Ovary (tissue), 7 donors: ENCODE measurements at regions not wholly inside any gene's neighbourhood (a gene's known extent, or its start where the extent isn't known, plus 50 kb on each side); places are given as distances from the start of the nearest gene placed in this dataset.

Source experiments
- DNase-seq, 5 donors: peaks; one replicate each; pipeline ENCODE4 v3.0.0-alpha.2; 2019 to 2020
- H3K27ac ChIP-seq, 2 donors: fragments of 200-600 bp; one replicate each; pipeline versions ENCODE4 v1.5.1 to v1.8.0; 2019 to 2022
- H3K27me3 ChIP-seq: fragments of 200-600 bp; one replicate; pipeline ENCODE4 v1.8.0; 2022
- H3K36me3 ChIP-seq: fragments of 200-600 bp; sonication (generic); one replicate; pipeline ENCODE4 v1.5.1; 2019
- H3K4me1 ChIP-seq: one replicate; pipeline ENCODE4 v1.8.1; 2013; ENCODE audit warnings: mild to moderate bottlenecking, moderate library complexity; ENCODE audit not compliant: insufficient read depth
- H3K4me3 ChIP-seq: fragments of 200-600 bp; sonication (generic); one replicate; pipeline ENCODE4 v1.5.1; 2017
- H3K9me3 ChIP-seq, 2 donors: fragments of 200-600 bp in 1 of 2; sonication (generic) in 1 of 2; one replicate each; pipeline versions ENCODE4 v1.5.1 to v1.8.1; 2013 to 2019; ENCODE audit warnings: mild to moderate bottlenecking in 1 of 2, moderate library complexity in 1 of 2
- CTCF ChIP-seq, 3 donors: fragments of 450-650 bp in 2 of 3; fragments of 200-600 bp in 1 of 3; IDR thresholded peaks; one replicate each; pipeline versions ENCODE4 v1.5.1 to v1.8.0; 2016 to 2022; ENCODE audit warnings: antibody characterized with exemption in 3 of 3, mild to moderate bottlenecking in 1 of 3
- EP300 ChIP-seq: sonication (generic); formaldehyde crosslinking; IDR thresholded peaks from one replicate; pipeline ENCODE4 v1.6.1; 2017; ENCODE audit warnings: antibody characterized with exemption
- POLR2A ChIP-seq: fragments of 450-650 bp; IDR thresholded peaks from one replicate; pipeline ENCODE4 v1.6.1; 2017; ENCODE audit warnings: antibody characterized with exemption, mild to moderate bottlenecking, moderate library complexity
- WGBS, 3 donors: extraction: QIAGEN DNeasy Blood & Tissue Kit in 1 of 3; methylation state at CpG; one replicate each; pipeline versions ENCODE4 v1.1.5 to v1.1.7; 2013 to 2017; 5-methylcytosine and 5-hydroxymethylcytosine counted together
- intact Hi-C, 4 donors: fragments of 100-400 bp; cut with DNase I; formaldehyde crosslinking; loops; one replicate each; pipeline versions ENCODE4 v1.11.0 to v1.15.1; 2022 to 2023
- donor health status: DM: no; HTN: no; CAD: no; lungs with moderate emphysema.
- donor health status: DM: no; HTN: no; CAD: no.
- donor health status: Bipolar disorder and iron deficiency.
- donor health status: DM: no; HTN: no; CAD: no.
- donor health status: DM: yes; HTN: yes; CAD: no.

GRCh38 chr6:48024956-48025355 is 86.0 kb downstream of the PTCHD4 start:
- Histone ChIP-seq H3K27ac (no peak overlapping the region), H3K4me3 (no peak overlapping the region), H3K36me3 (no peaks in the 10 kb centered on the region), H3K4me1 (no peaks in the 10 kb centered on the region), H3K27me3 (no peaks in the 10 kb centered on the region), H3K9me3 (no peaks in the 10 kb centered on the region)
- DNase-seq: no peak
- TF ChIP-seq POLR2A (no peak), EP300 (no peak), CTCF (IDR thresholded peaks at IDR 0.05) (no peak)
- 51 to 65% (median 52%) methylated on average over 3 of the region's 3 CpGs for WGBS, 3 donors
- intact Hi-C loops: no loop called here

- Histone ChIP-seq H3K4me1 (no peaks in the 10 kb centered on the region), H3K36me3 (no peaks in the 10 kb centered on the region), H3K9me3 (no peaks in the 10 kb centered on the region), H3K27ac (no peak overlapping the region), H3K4me3 (no peak overlapping the region), H3K27me3 (no peaks in the 10 kb centered on the region)
- intact Hi-C loops: no loop called here
- DNase-seq: no peak
- WGBS, 3 donors: 47 to 64% (median 58%) methylated on average over 1 of the region's 1 CpG
- TF ChIP-seq EP300 (no peak), CTCF (IDR thresholded peaks at IDR 0.05) (no peak), POLR2A (no peak)
Measured at GRCh38 chr6:48021904-48022303, 89.1 kb downstream of the PTCHD4 start.

GRCh38 chr6:48016020-48016755 is 94.8 kb downstream of the PTCHD4 start:
- Histone ChIP-seq H3K4me1 (no peaks in the 10 kb centered on the region), H3K27me3 (no peaks in the 10 kb centered on the region), H3K4me3 (no peak overlapping the region), H3K27ac (no peak overlapping the region), H3K9me3 (no peaks in the 10 kb centered on the region), H3K36me3 (no peaks in the 10 kb centered on the region)
- no peak for DNase-seq
- WGBS, 3 donors: 64 to 67% (median 65%) methylated on average over 5 of the region's 5 CpGs
- TF ChIP-seq CTCF (IDR thresholded peaks at IDR 0.05) (no peak), POLR2A (no peak), EP300 (no peak)
- intact Hi-C loops: no loop called here

- H3K4me1 ChIP-seq: no peaks in the 10 kb centered on the region
- H3K4me3 ChIP-seq: no peak overlapping the region
- DNase-seq: no peak
- TF ChIP-seq CTCF (IDR thresholded peaks at IDR 0.05): no peak
- no peak for TF ChIP-seq POLR2A
- TF ChIP-seq EP300: no peak
- H3K36me3 ChIP-seq: no peaks in the 10 kb centered on the region
- no peaks in the 10 kb centered on the region for H3K27me3 ChIP-seq
- no peak overlapping the region for H3K27ac ChIP-seq
- 81 to 82% (median 81%) methylated on average over 3 of the region's 3 CpGs for WGBS, 3 donors
- intact Hi-C loops: no loop called here
- no peaks in the 10 kb centered on the region for H3K9me3 ChIP-seq
Measured at GRCh38 chr6:47992809-47993208, 118.2 kb downstream of the PTCHD4 start.
